ENCODE measurements at regions not wholly inside any gene's neighbourhood (a gene's known extent, or its start where the extent isn't known, plus 50 kb on each side); places are given as distances from the start of the nearest gene placed in this dataset.

- TF ChIP-seq CTCF (conservative IDR thresholded peaks at IDR 0.05; ENCODE audit: low read depth, low read length) = no peak
- no peak for DNase-seq (ENCODE audit: low read depth)
Measured at GRCh38 chr1:208933984-208934525, 649.5 kb upstream of the CAMK1G start.

GRCh38 chr1:208934933-208935332, 648.6 kb upstream of the CAMK1G start:
- H3K4me3 ChIP-seq (ENCODE audit: low read depth, low read length) = no peak overlapping the region
- no peak for DNase-seq (ENCODE audit: low read depth)
- no peak for TF ChIP-seq CTCF (conservative IDR thresholded peaks at IDR 0.05; ENCODE audit: low read depth, low read length)

More at GRCh38 chr1:208933984-208934525, 649.5 kb upstream of the CAMK1G start:
- H3K4me3 ChIP-seq (ENCODE audit: low read depth, low read length) = no peak overlapping the region

GRCh38 chr1:208935517-208936187, 647.9 kb upstream of the CAMK1G start:
- H3K4me3 ChIP-seq (ENCODE audit: low read depth, low read length) = no peak overlapping the region
- no peak for DNase-seq (ENCODE audit: low read depth)
- TF ChIP-seq CTCF (conservative IDR thresholded peaks at IDR 0.05; ENCODE audit: low read depth, low read length) = no peak

GRCh38 chr1:208939537-208940085, 643.9 kb upstream of the CAMK1G start:
- no peak for DNase-seq (ENCODE audit: low read depth)
- no peak for TF ChIP-seq CTCF (conservative IDR thresholded peaks at IDR 0.05; ENCODE audit: low read depth, low read length)
- H3K4me3 ChIP-seq (ENCODE audit: low read depth, low read length) = no peak overlapping the region

- H3K4me3 ChIP-seq (ENCODE audit: low read depth, low read length) = no peak overlapping the region
- no peak for DNase-seq (ENCODE audit: low read depth)
- TF ChIP-seq CTCF (conservative IDR thresholded peaks at IDR 0.05; ENCODE audit: low read depth, low read length) = no peak
Measured at GRCh38 chr1:208942394-208943130, 641.0 kb upstream of the CAMK1G start.

GRCh38 chr1:208943291-208943690, 640.2 kb upstream of the CAMK1G start:
- no peak for DNase-seq (ENCODE audit: low read depth)
- H3K4me3 ChIP-seq (ENCODE audit: low read depth, low read length) = no peak overlapping the region
- TF ChIP-seq CTCF (conservative IDR thresholded peaks at IDR 0.05; ENCODE audit: low read depth, low read length) = no peak
